ENCODE measurements at regions not wholly inside any gene's neighbourhood (a gene's known extent, or its start where the extent isn't known, plus 50 kb on each side); places are given as distances from the start of the nearest gene placed in this dataset.

GRCh38 chr3:170697131-170697530 is 111.3 kb upstream of the SLC7A14 start:
- TF ChIP-seq MYC (IDR thresholded peaks at IDR 0.05; ENCODE audit: low read depth, low read length) (no peak), MYC (CRISPR knock-in tag; IDR thresholded peaks at IDR 0.05; ENCODE audit: borderline replicate concordance, low read depth) (no peak), ZNF830 (CRISPR knock-in tag; IDR thresholded peaks at IDR 0.05) (no peak), ZNF655 (CRISPR knock-in tag; IDR thresholded peaks at IDR 0.05) (no peak), NCOA6 (IDR thresholded peaks at IDR 0.05) (no peak), NR4A1 (CRISPR knock-in tag; IDR thresholded peaks at IDR 0.05) (no peak), NR4A1 (tag; IDR thresholded peaks at IDR 0.05) (no peak), MAX (CRISPR knock-in tag; IDR thresholded peaks at IDR 0.05) (no peak), EP300 (IDR thresholded peaks at IDR 0.05; ENCODE audit: low read length) (no peak), BHLHE40 (IDR thresholded peaks at IDR 0.05; ENCODE audit: low read length) (no peak), YY1 (IDR thresholded peaks at IDR 0.05; ENCODE audit: borderline replicate concordance in 1 of 3, control insufficient read depth in 1 of 3, extremely low read depth in 1 of 3, insufficient read depth in 3 of 3, insufficient read length in 1 of 3, insufficient replicate concordance in 2 of 3, low read depth in 1 of 3, low read length in 2 of 3) (no peak), MTA2 (IDR thresholded peaks at IDR 0.05; ENCODE audit: low read depth) (no peak), SOX6 (IDR thresholded peaks at IDR 0.05) (no peak), SMAD1 (IDR thresholded peaks at IDR 0.05; ENCODE audit: low read depth, low read length, partially characterized antibody) (no peak), RAD51 (IDR thresholded peaks at IDR 0.05; ENCODE audit: borderline replicate concordance, low read depth) (no peak), ZNF282 (CRISPR knock-in tag; IDR thresholded peaks at IDR 0.05) (no peak)

Data from K562 (cell line).